MCF 10A (cell line): ENCODE measurements at regions not wholly inside any gene's neighbourhood (a gene's known extent, or its start where the extent isn't known, plus 50 kb on each side); places are given as distances from the start of the nearest gene placed in this dataset.

ENCODE experiments used
- BruUV-seq: library from RNA; stranded (reverse); fragments of 400-500 nt; replicated peaks from 2 replicates; lab custom pipeline; 2021; lab: Mats Ljungman, UMichigan
- CTCF ChIA-PET: fragments of 300-600 bp; sonication (Branson Sonifier 250); formaldehyde crosslinking; extraction: SDS; loops from one replicate; lab custom pipeline; 2021; ENCODE audit warnings: antibody characterized with exemption, inconsistent platforms; lab: Yijun Ruan, JAX
- POLR2A ChIA-PET: fragments of 300-600, 350-650 bp; sonication (Branson Sonifier 250); formaldehyde crosslinking; extraction: SDS; loops from one replicate; lab custom pipeline; 2020; ENCODE audit warnings: antibody characterized with exemption, inconsistent platforms; lab: Yijun Ruan, JAX
- DNase-seq: peaks from one replicate; pipeline ENCODE4 v3.0.0-alpha.2; 2018; ENCODE audit not compliant: unreplicated experiment
- H3K27ac Mint-ChIP-seq: one replicate; pipeline ENCODE4 v1.8.0; 2022; ENCODE audit warnings: mild to moderate bottlenecking, low read depth, mixed read lengths; ENCODE audit not compliant: unreplicated experiment
- H3K27me3 Mint-ChIP-seq: one replicate; pipeline ENCODE4 v1.8.0; 2022; ENCODE audit warnings: mixed read lengths; ENCODE audit not compliant: insufficient read depth, unreplicated experiment
- H3K36me3 Mint-ChIP-seq: one replicate; pipeline ENCODE4 v1.8.0; 2022; ENCODE audit warnings: mild to moderate bottlenecking, moderate library complexity, mixed read lengths; ENCODE audit not compliant: insufficient read depth, unreplicated experiment
- H3K4me1 Mint-ChIP-seq: one replicate; pipeline ENCODE4 v1.8.0; 2022; ENCODE audit warnings: mixed read lengths; ENCODE audit not compliant: insufficient read depth, unreplicated experiment
- H3K4me3 Mint-ChIP-seq: one replicate; pipeline ENCODE4 v1.8.0; 2022; ENCODE audit warnings: mild to moderate bottlenecking, moderate library complexity, mixed read lengths; ENCODE audit not compliant: unreplicated experiment
- H3K9me3 Mint-ChIP-seq: one replicate; pipeline ENCODE4 v1.8.0; 2022; ENCODE audit warnings: mixed read lengths; ENCODE audit not compliant: unreplicated experiment
- intact Hi-C: fragments of 100-400 bp; cut with micrococcal nuclease; formaldehyde crosslinking; loops from 2 replicates; pipeline ENCODE4 v1.14.1; 2022
- TF ChIP-seq, protein P1 (sequence below): fragments of 200-600 bp; IDR thresholded peaks from one replicate; pipeline ENCODE4 v1.8.0; 2022; ENCODE audit warnings: antibody characterized with exemption, mild to moderate bottlenecking; ENCODE audit not compliant: unreplicated experiment

DNA sequence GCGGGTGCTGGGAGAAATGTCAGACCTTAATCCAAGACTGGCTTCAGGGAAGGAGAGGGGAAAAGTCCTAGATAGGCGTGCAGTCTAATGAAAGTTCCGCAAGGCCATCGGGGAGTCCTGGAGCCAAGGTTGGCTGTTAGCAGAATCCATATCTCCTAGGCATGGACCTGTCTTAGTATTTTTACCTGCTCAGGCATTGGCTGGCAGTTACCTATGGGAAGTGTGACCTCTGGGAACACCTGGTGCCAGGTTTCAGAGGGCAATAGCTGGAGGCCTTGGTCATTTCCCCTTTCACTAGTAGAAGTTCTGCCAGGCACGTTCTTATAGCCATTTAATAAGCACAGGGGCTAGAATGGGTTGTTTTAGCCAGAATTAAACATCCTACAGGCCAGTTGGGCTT lies 330.8 kb upstream of the SEMA6D start:
- Mint-ChIP-seq H3K4me3 (no peak overlapping the region), H3K36me3 (no peaks in the 10 kb centered on the region), H3K9me3 (no peaks in the 10 kb centered on the region), H3K27me3 (no peaks in the 10 kb centered on the region), H3K4me1 (peaks cover 27% of the 10 kb centered on the region), H3K27ac (no peak overlapping the region)
- intact Hi-C loops, result loop anchor here (10.0 kb wide), 2 partner anchors 328 to 598 kb away; partner anchors contain the start of gene SEMA6D
- TF ChIP-seq, protein P1, sequence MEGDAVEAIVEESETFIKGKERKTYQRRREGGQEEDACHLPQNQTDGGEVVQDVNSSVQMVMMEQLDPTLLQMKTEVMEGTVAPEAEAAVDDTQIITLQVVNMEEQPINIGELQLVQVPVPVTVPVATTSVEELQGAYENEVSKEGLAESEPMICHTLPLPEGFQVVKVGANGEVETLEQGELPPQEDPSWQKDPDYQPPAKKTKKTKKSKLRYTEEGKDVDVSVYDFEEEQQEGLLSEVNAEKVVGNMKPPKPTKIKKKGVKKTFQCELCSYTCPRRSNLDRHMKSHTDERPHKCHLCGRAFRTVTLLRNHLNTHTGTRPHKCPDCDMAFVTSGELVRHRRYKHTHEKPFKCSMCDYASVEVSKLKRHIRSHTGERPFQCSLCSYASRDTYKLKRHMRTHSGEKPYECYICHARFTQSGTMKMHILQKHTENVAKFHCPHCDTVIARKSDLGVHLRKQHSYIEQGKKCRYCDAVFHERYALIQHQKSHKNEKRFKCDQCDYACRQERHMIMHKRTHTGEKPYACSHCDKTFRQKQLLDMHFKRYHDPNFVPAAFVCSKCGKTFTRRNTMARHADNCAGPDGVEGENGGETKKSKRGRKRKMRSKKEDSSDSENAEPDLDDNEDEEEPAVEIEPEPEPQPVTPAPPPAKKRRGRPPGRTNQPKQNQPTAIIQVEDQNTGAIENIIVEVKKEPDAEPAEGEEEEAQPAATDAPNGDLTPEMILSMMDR, result no peak
- BruUV-seq, result no TSS peak
- DNase-seq, result no peak
- CTCF ChIA-PET, result no interaction called here
- POLR2A ChIA-PET, result no interaction called here

DNA sequence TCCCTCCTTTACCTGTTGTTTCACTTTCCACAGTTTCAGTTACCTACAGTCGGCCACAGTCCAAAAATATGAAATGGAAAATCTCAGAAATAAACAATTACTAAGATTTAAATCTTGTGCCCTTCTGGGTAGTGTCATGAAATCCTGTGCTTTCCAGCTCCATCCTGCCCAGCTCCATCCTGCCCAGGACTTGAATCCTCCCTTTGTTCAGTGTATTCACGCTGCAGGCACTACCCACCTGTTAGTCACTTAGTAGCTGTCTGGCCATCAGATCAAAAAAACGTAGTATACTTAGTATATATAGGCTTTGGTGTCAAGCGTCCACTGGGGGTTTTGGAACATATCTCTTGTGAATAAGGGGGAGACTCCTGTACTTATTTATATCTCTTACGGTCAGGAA lies 329.0 kb upstream of the SEMA6D start:
- H3K9me3 Mint-ChIP-seq, result no peaks in the 10 kb centered on the region
- peak overlapping the region; percentile 17 for H3K4me3 Mint-ChIP-seq
- TF ChIP-seq, protein P1, result no peak
- CTCF ChIA-PET, result interaction anchor here (0.5 kb wide), 2 partner anchors 47 to 55 kb away, joined by 3 to 4 read pairs; no protein-coding TSS in a partner anchor
- peaks cover 22% of the 10 kb centered on the region for H3K4me1 Mint-ChIP-seq
- BruUV-seq, result no TSS peak
- POLR2A ChIA-PET, result interaction anchor here (1.3 kb wide), 1 partner anchor 9 kb away, joined by 3 read pairs; no protein-coding TSS in a partner anchor
- no peaks in the 10 kb centered on the region for H3K36me3 Mint-ChIP-seq
- no peak for DNase-seq
- intact Hi-C loops, result loop anchor here (10.0 kb wide), 2 partner anchors 327 to 597 kb away; partner anchors contain the start of gene SEMA6D
- no peak overlapping the region for H3K27ac Mint-ChIP-seq
- H3K27me3 Mint-ChIP-seq, result no peaks in the 10 kb centered on the region

DNA sequence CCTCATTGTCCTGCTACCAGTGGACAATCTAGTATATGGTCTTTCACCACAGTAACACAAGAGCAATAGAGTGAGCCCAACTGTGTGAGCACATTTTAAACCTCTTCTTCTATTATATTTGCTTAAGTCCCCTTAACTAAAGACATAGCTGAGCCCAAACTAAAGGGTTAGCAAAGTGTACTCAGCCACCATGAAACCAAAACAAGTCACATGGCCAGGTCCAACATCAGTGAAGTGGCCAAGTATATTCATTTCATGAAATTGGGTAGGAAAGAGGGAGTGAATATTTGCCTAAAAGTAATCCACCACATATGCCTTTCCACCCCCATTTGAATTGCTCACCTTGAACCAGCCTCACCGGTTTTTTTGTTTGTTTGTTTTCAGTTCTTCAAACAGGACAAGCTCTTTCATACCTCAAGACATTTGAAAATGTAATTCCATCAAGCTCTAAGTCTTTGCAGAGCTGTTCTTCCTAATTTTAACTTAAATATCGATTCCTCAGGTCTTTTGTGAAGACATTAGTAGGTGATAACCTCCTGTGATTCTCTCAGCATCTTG lies 327.0 kb upstream of the SEMA6D start:
- H3K27me3 Mint-ChIP-seq, result no peaks in the 10 kb centered on the region
- H3K4me3 Mint-ChIP-seq, result no peak overlapping the region
- no peak overlapping the region for H3K27ac Mint-ChIP-seq
- H3K4me1 Mint-ChIP-seq, result peaks cover 6% of the 10 kb centered on the region
- no peak for DNase-seq
- H3K36me3 Mint-ChIP-seq, result no peaks in the 10 kb centered on the region
- TF ChIP-seq, protein P1, result no peak
- ChIA-PET CTCF (interaction anchor here (0.6 to 1.4 kb wide), 3 partner anchors 11 to 696 kb away, joined by 3 to 4 read pairs (median 3); partner anchors contain the start of gene SEMA6D), POLR2A (interaction anchor here (0.6 to 1.2 kb wide), 2 partner anchors 20 to 248 kb away, joined by 3 read pairs; no protein-coding TSS in a partner anchor)
- no TSS peak for BruUV-seq
- intact Hi-C loops, result no loop called here
- H3K9me3 Mint-ChIP-seq, result no peaks in the 10 kb centered on the region

DNA sequence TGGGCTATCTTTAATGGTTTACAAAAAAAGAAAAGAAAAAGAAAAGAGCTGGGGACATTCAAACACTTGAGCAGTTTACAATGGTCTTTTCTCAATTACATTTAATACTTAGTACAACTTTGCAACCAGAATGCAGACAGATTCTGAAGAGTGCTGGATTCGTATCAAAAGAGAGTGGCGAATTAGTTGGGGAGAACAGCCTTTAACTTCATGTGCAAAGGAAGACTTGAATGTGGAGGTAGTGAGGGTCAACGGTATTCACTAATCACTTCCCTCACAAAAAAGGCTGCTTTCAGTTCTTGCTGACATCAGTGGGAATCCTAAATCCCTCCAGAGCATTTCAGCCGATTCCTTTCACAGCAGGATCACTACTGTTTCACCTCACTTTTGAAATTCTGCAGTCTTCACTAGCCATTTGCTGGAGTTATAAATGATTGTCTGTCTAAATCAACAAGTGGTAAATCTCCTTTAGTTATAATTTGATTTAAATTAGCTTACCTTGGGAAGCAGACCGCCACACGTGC lies 323.0 kb upstream of the SEMA6D start:
- intact Hi-C loops, result no loop called here
- no peaks in the 10 kb centered on the region for H3K9me3 Mint-ChIP-seq
- no peak overlapping the region for H3K4me3 Mint-ChIP-seq
- ChIA-PET CTCF (interaction anchor here (0.6 kb wide), 1 partner anchor 783 kb away, joined by 3 read pairs; no protein-coding TSS in a partner anchor), POLR2A (interaction anchor here (1.9 kb wide), 1 partner anchor 10 kb away, joined by 8 read pairs; no protein-coding TSS in a partner anchor)
- no TSS peak for BruUV-seq
- H3K27me3 Mint-ChIP-seq, result no peaks in the 10 kb centered on the region
- DNase-seq, result no peak
- H3K36me3 Mint-ChIP-seq, result no peaks in the 10 kb centered on the region
- TF ChIP-seq, protein P1, result no peak
- no peak overlapping the region for H3K27ac Mint-ChIP-seq
- no peaks in the 10 kb centered on the region for H3K4me1 Mint-ChIP-seq
